ENCODE measurements at regions not wholly inside any gene's neighbourhood (a gene's known extent, or its start where the extent isn't known, plus 50 kb on each side); places are given as distances from the start of the nearest gene placed in this dataset.

- FAIRE-seq = no peak
- no peak overlapping the region for H3K4me2 ChIP-seq (ENCODE audit: control insufficient read depth, extremely low read depth, insufficient read depth, low read depth, low read length)
- H3K36me3 ChIP-seq (ENCODE audit: control insufficient read depth in 2 of 2, extremely low read depth in 1 of 2, insufficient read depth in 2 of 2, low read length in 2 of 2) = no peaks in the 10 kb centered on the region
- TF ChIP-seq CTCF (optimal IDR thresholded peaks at IDR 0.05 in 1 of 3, IDR thresholded peaks at IDR 0.05 in 1 of 3, conservative IDR thresholded peaks at IDR 0.05 in 1 of 3; ENCODE audit: extremely low read depth in 1 of 3, insufficient read depth in 2 of 3, low read length in 3 of 3) = no peak
- no peak for TF ChIP-seq EZH2 (IDR thresholded peaks at IDR 0.05; ENCODE audit: low read length)
- H3K79me2 ChIP-seq (ENCODE audit: control insufficient read depth, insufficient read depth, low read length) = no peaks in the 10 kb centered on the region
- H3K9ac ChIP-seq (ENCODE audit: control insufficient read depth, extremely low read depth, insufficient read depth, low read length) = no peak overlapping the region
- H3K4me1 ChIP-seq (ENCODE audit: control insufficient read depth, extremely low read depth, insufficient read depth, low read length) = peaks cover 3% of the 10 kb centered on the region
- no peaks in the 10 kb centered on the region for H3K27me3 ChIP-seq (ENCODE audit: control insufficient read depth, extremely low read depth, insufficient read depth, low read length)
- no peak overlapping the region for H3K27ac ChIP-seq (ENCODE audit: control insufficient read depth, insufficient read depth, low read length)
- no peaks in the 10 kb centered on the region for H3K9me3 ChIP-seq (ENCODE audit: control insufficient read depth, low read depth, low read length)
- H3K9me1 ChIP-seq (ENCODE audit: control insufficient read depth, extremely low read depth, insufficient read depth, low read length) = no peaks in the 10 kb centered on the region
- no peak overlapping the region for H2AFZ ChIP-seq (ENCODE audit: control insufficient read depth, low read length)
- no peak overlapping the region for H3K4me3 ChIP-seq (ENCODE audit: control insufficient read depth in 2 of 3, extremely low read depth in 1 of 3, insufficient read depth in 2 of 3, low read depth in 1 of 3, low read length in 3 of 3)
- no peaks in the 10 kb centered on the region for H4K20me1 ChIP-seq (ENCODE audit: control insufficient read depth, extremely low read depth, insufficient read depth, low read length)
- dilution Hi-C loops (cut with MboI; ENCODE audit: extremely low pct_ligation_motif_present, low sequenced_read_pairs) = no loop called here
- no peak for DNase-seq (ENCODE audit: low read depth, low spot score)
Observed at GRCh38 chr20:22214296-22214695, 370.1 kb downstream of the FOXA2 start.

DNA sequence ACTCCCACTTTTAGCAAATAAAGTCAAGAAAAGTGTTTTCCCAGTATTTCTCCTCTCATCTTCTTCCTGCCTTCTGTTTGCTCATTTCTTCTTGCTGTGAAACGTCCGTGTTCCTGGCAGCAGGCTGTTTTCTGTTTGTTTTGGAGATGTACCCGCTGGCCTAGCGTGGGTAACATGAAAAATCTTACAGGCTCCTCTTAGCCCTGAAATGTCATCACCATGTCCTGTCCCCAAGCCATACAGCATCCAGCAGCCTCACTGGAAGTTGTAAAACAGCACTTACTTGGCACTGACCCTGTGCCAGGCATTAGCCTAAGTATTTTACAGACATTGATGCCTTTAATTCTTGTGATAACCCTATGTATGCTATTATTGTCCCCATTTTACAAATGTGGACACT lies 371.1 kb downstream of the FOXA2 start:
- DNase-seq (ENCODE audit: low read depth, low spot score) (no peak), FAIRE-seq (no peak)
- H3K9me3 ChIP-seq (ENCODE audit: control insufficient read depth, low read depth, low read length) = no peaks in the 10 kb centered on the region
- H3K27me3 ChIP-seq (ENCODE audit: control insufficient read depth, extremely low read depth, insufficient read depth, low read length) = no peaks in the 10 kb centered on the region
- H2AFZ ChIP-seq (ENCODE audit: control insufficient read depth, low read length) = no peak overlapping the region
- no peak overlapping the region for H3K9ac ChIP-seq (ENCODE audit: control insufficient read depth, extremely low read depth, insufficient read depth, low read length)
- no peak overlapping the region for H3K27ac ChIP-seq (ENCODE audit: control insufficient read depth, insufficient read depth, low read length)
- no peak overlapping the region for H3K4me3 ChIP-seq (ENCODE audit: control insufficient read depth in 2 of 3, extremely low read depth in 1 of 3, insufficient read depth in 2 of 3, low read depth in 1 of 3, low read length in 3 of 3)
- no peak for TF ChIP-seq CTCF (optimal IDR thresholded peaks at IDR 0.05 in 1 of 3, IDR thresholded peaks at IDR 0.05 in 1 of 3, conservative IDR thresholded peaks at IDR 0.05 in 1 of 3; ENCODE audit: extremely low read depth in 1 of 3, insufficient read depth in 2 of 3, low read length in 3 of 3)
- no peak for TF ChIP-seq EZH2 (IDR thresholded peaks at IDR 0.05; ENCODE audit: low read length)
- H4K20me1 ChIP-seq (ENCODE audit: control insufficient read depth, extremely low read depth, insufficient read depth, low read length) = no peaks in the 10 kb centered on the region
- dilution Hi-C loops (cut with MboI; ENCODE audit: extremely low pct_ligation_motif_present, low sequenced_read_pairs) = no loop called here
- H3K4me2 ChIP-seq (ENCODE audit: control insufficient read depth, extremely low read depth, insufficient read depth, low read depth, low read length) = no peak overlapping the region
- H3K4me1 ChIP-seq (ENCODE audit: control insufficient read depth, extremely low read depth, insufficient read depth, low read length) = peaks cover 3% of the 10 kb centered on the region
- no peaks in the 10 kb centered on the region for H3K36me3 ChIP-seq (ENCODE audit: control insufficient read depth in 2 of 2, extremely low read depth in 1 of 2, insufficient read depth in 2 of 2, low read length in 2 of 2)
- H3K79me2 ChIP-seq (ENCODE audit: control insufficient read depth, insufficient read depth, low read length) = no peaks in the 10 kb centered on the region
- no peaks in the 10 kb centered on the region for H3K9me1 ChIP-seq (ENCODE audit: control insufficient read depth, extremely low read depth, insufficient read depth, low read length)
